H9 (cell line): ENCODE measurements at regions not wholly inside any gene's neighbourhood (a gene's known extent, or its start where the extent isn't known, plus 50 kb on each side); places are given as distances from the start of the nearest gene placed in this dataset.

Experiments
- DNase-seq: peaks from one replicate; pipeline ENCODE4 v3.0.0-alpha.2; 2017
- H2AFZ ChIP-seq: one replicate; pipeline ENCODE4 v1.6.1; 2013; ENCODE audit warnings: mild to moderate bottlenecking, low read length, control low read depth, moderate library complexity
- H2AK5ac ChIP-seq: 2 replicates; pipeline ENCODE4 v1.6.1; 2013; ENCODE audit warnings: low read length, control low read depth, mixed read lengths; ENCODE audit not compliant: insufficient read length
- H2BK120ac ChIP-seq: one replicate; pipeline ENCODE4 v1.6.1; 2013; ENCODE audit warnings: low read depth, mild to moderate bottlenecking, low read length, control low read depth, inconsistent platforms; ENCODE audit not compliant: poor library complexity, severe bottlenecking
- H2BK12ac ChIP-seq: 2 replicates; pipeline ENCODE4 v1.6.1; 2013; ENCODE audit warnings: low read length, control low read depth, mixed read lengths, low read depth; ENCODE audit not compliant: insufficient read length
- H2BK15ac ChIP-seq: 2 replicates; pipeline ENCODE4 v1.6.1; 2013; ENCODE audit warnings: low read depth, low read length, control low read depth
- H2BK20ac ChIP-seq: one replicate; pipeline ENCODE4 v1.6.1; 2013; ENCODE audit warnings: low read depth, mild to moderate bottlenecking, low read length, control low read depth, inconsistent platforms; ENCODE audit not compliant: poor library complexity, severe bottlenecking
- H2BK5ac ChIP-seq: 2 replicates; pipeline ENCODE4 v1.6.1; 2013; ENCODE audit warnings: low read length, control low read depth, mixed read lengths; ENCODE audit not compliant: insufficient read length
- H3K14ac ChIP-seq: 2 replicates; pipeline ENCODE4 v1.6.1; 2013; ENCODE audit warnings: low read length, control low read depth; ENCODE audit not compliant: insufficient read depth
- H3K18ac ChIP-seq: 2 replicates; pipeline ENCODE4 v1.6.1; 2013; ENCODE audit warnings: low read depth, mild to moderate bottlenecking, mixed read lengths, low read length, control low read depth; ENCODE audit not compliant: insufficient read length
- H3K23ac ChIP-seq: 2 replicates; pipeline ENCODE4 v1.6.1; 2013; ENCODE audit warnings: low read length, control low read depth, mixed read lengths, low read depth; ENCODE audit not compliant: insufficient read length
- H3K23me2 ChIP-seq: 2 replicates; pipeline ENCODE4 v1.6.1; 2013; ENCODE audit warnings: low read depth, mild to moderate bottlenecking, mixed read lengths, low read length, control low read depth; ENCODE audit not compliant: insufficient read length, poor library complexity, severe bottlenecking
- H3K27ac ChIP-seq: 2 replicates; pipeline ENCODE4 v1.5.1; 2013; ENCODE audit warnings: low read length, control low read depth, mixed read lengths, low read depth; ENCODE audit not compliant: insufficient read length
- H3K27me3 ChIP-seq: 2 replicates; pipeline ENCODE4 v1.6.1; 2013; ENCODE audit warnings: low read length, control low read depth, inconsistent platforms; ENCODE audit not compliant: insufficient read depth
- H3K4ac ChIP-seq: 2 replicates; pipeline ENCODE4 v1.6.1; 2013; ENCODE audit warnings: low read depth, mild to moderate bottlenecking, control low read depth, inconsistent platforms, low read length, moderate library complexity
- H3K4me1 ChIP-seq: 2 replicates; pipeline ENCODE4 v1.6.1; 2013; ENCODE audit warnings: low read length, control low read depth, inconsistent platforms; ENCODE audit not compliant: insufficient read depth
- H3K4me2 ChIP-seq: 2 replicates; pipeline ENCODE4 v1.6.1; 2013; ENCODE audit warnings: low read length, control low read depth, mixed read lengths; ENCODE audit not compliant: insufficient read length, insufficient read depth
- H3K56ac ChIP-seq: 2 replicates; pipeline ENCODE4 v1.6.1; 2013; ENCODE audit warnings: low read depth, mild to moderate bottlenecking, mixed read lengths, low read length, control low read depth; ENCODE audit not compliant: insufficient read length
- H3K79me1 ChIP-seq: 2 replicates; pipeline ENCODE4 v1.6.1; 2013; ENCODE audit warnings: low read depth, mild to moderate bottlenecking, moderate library complexity, low read length, control low read depth, inconsistent platforms; ENCODE audit not compliant: insufficient read depth, poor library complexity, severe bottlenecking
- H3K79me2 ChIP-seq: 2 replicates; pipeline ENCODE4 v1.6.1; 2013; ENCODE audit warnings: low read length, control low read depth, inconsistent platforms; ENCODE audit not compliant: insufficient read depth
- H3K9ac ChIP-seq: 2 replicates; pipeline ENCODE4 v1.6.1; 2013; ENCODE audit warnings: low read length, control low read depth, mixed read lengths; ENCODE audit not compliant: insufficient read length; ENCODE audit errors: extremely low read depth
- H3K9me3 ChIP-seq: one replicate; pipeline ENCODE4 v1.6.1; 2013; ENCODE audit warnings: low read depth, low read length, inconsistent platforms; ENCODE audit not compliant: control insufficient read depth
- H3T11ph ChIP-seq: one replicate; pipeline ENCODE4 v1.6.1; 2013; ENCODE audit warnings: mild to moderate bottlenecking, low read length, control low read depth, inconsistent platforms
- H4K20me1 ChIP-seq: one replicate; pipeline ENCODE4 v1.6.1; 2013; ENCODE audit not compliant: control insufficient read depth, insufficient read length, insufficient read depth
- H4K5ac ChIP-seq: 2 replicates; pipeline ENCODE4 v1.6.1; 2013; ENCODE audit warnings: low read depth, mild to moderate bottlenecking, mixed read lengths, low read length, control low read depth; ENCODE audit not compliant: insufficient read length
- H4K8ac ChIP-seq: replicated peaks from 2 replicates; pipeline ENCODE4 v1.6.1; 2013; ENCODE audit warnings: low read length, control low read depth, mixed read lengths, low read depth; ENCODE audit not compliant: insufficient read length
- H4K91ac ChIP-seq: 2 replicates; pipeline ENCODE4 v1.6.1; 2013; ENCODE audit warnings: low read depth, mild to moderate bottlenecking, moderate library complexity, mixed read lengths, low read length, control low read depth; ENCODE audit not compliant: insufficient read length
- H3K27ac Mint-ChIP-seq, 3 experiments: 2 replicates in 2 of 3; 3 replicates in 1 of 3; pipeline ENCODE4 v1.8.0; 2020 to 2021; ENCODE audit warnings: mixed read lengths in 3 of 3, mild to moderate bottlenecking in 1 of 3, moderate library complexity in 1 of 3
- H3K27me3 Mint-ChIP-seq: 2 replicates; pipeline ENCODE4 v1.8.0; 2021; ENCODE audit warnings: low read depth, mild to moderate bottlenecking, moderate library complexity, mixed read lengths
- H3K36me3 Mint-ChIP-seq, 3 experiments: 2 replicates in 2 of 3; 3 replicates in 1 of 3; pipeline ENCODE4 v1.8.0; 2020 to 2021; ENCODE audit warnings: low read depth in 3 of 3, mixed read lengths in 3 of 3; ENCODE audit not compliant: insufficient read depth in 1 of 3
- H3K4me1 Mint-ChIP-seq, 2 experiments: 2 replicates each; pipeline ENCODE4 v1.8.0; 2020; ENCODE audit warnings: mixed read lengths in 2 of 2
- H3K4me3 Mint-ChIP-seq, 2 experiments: 2 replicates in 1 of 2; 3 replicates in 1 of 2; pipeline ENCODE4 v1.8.0; 2020 to 2021; ENCODE audit warnings: mild to moderate bottlenecking in 2 of 2, mixed read lengths in 2 of 2, moderate library complexity in 1 of 2
- H3K9me3 Mint-ChIP-seq, 2 experiments: 2 replicates in 1 of 2; 3 replicates in 1 of 2; pipeline ENCODE4 v1.8.0; 2020; ENCODE audit warnings: mild to moderate bottlenecking in 2 of 2, mixed read lengths in 2 of 2, moderate library complexity in 1 of 2
- CTCF ChIP-seq: fragments of 200-600 bp; sonication (generic); conservative IDR thresholded peaks from 3 replicates; pipeline ENCODE4 v1.8.0; 2021; ENCODE audit warnings: antibody characterized with exemption, mild to moderate bottlenecking
- WGBS: extraction: QIAGEN DNeasy Blood & Tissue Kit; methylation state at CpG from one replicate; pipeline ENCODE4 v1.1.7; 2013; ENCODE audit warnings: missing lambda C conversion rate, low lambda C conversion rate, mixed read lengths; ENCODE audit not compliant: insufficient read length; ENCODE audit errors: extremely low coverage; 5-methylcytosine and 5-hydroxymethylcytosine counted together

GRCh38 chr4:186018261-186018660, 50.7 kb upstream of the TLR3 start:
- Histone ChIP-seq H4K20me1 (no peaks in the 10 kb centered on the region), H3K23ac (no peak overlapping the region), H3K56ac (no peak overlapping the region), H2BK5ac (no peak overlapping the region), H3K79me2 (no peaks in the 10 kb centered on the region), H2BK20ac (no peak overlapping the region), H3K27me3 (no peaks in the 10 kb centered on the region), H3K9ac (no peak overlapping the region), H2BK12ac (no peak overlapping the region), H3K14ac (no peak overlapping the region), H3K79me1 (no peaks in the 10 kb centered on the region), H2BK15ac (no peak overlapping the region), H4K5ac (no peak overlapping the region), H3K27ac (no peak overlapping the region), H4K91ac (no peak overlapping the region), H3K4ac (no peak overlapping the region), H3K23me2 (no peaks in the 10 kb centered on the region), H3K4me2 (no peak overlapping the region), H2AFZ (no peak overlapping the region), H3T11ph (no peak overlapping the region), H3K9me3 (no peaks in the 10 kb centered on the region), H2BK120ac (no peak overlapping the region), H2AK5ac (no peak overlapping the region), H3K18ac (no peak overlapping the region), H3K4me1 (peaks cover 5% of the 10 kb centered on the region; the same call in 1 of the 2 replicates), H4K8ac (no peak overlapping the region)
- Mint-ChIP-seq H3K36me3 (peaks cover 0 to 10% (median 6%) of the 10 kb centered on the region in 3 experiments; a peak in 5 of 7 replicates), H3K4me1 (peaks cover 41 to 43% of the 10 kb centered on the region in 2 experiments), H3K4me3 (no peak overlapping the region), H3K9me3 (peaks cover 4 to 6% of the 10 kb centered on the region in 2 experiments; a peak in 2 of 5 replicates), H3K27me3 (no peaks in the 10 kb centered on the region; the same call in 1 of the 2 replicates), H3K27ac (no peak overlapping the region; a peak in 1 of 7 replicates)
- WGBS = no CpG with 5 or more reads among the region's 3 CpGs
- no peak for DNase-seq
- TF ChIP-seq CTCF = no peak
